SK-N-SH (cell line): ENCODE measurements at regions not wholly inside any gene's neighbourhood (a gene's known extent, or its start where the extent isn't known, plus 50 kb on each side); places are given as distances from the start of the nearest gene placed in this dataset.
"Not testable (repeated sequence)": the region's sequence is repeated elsewhere in the genome, so short reads cannot be mapped to it uniquely, and the experiment has no call there.

Experiments used
- CTCF ChIA-PET: fragments of 300-600, 350-600 bp; formaldehyde crosslinking; extraction: SDS; loops from one replicate; lab custom pipeline; 2021; lab: Yijun Ruan, JAX
- POLR2A ChIA-PET: fragments of 350-600 bp; sonication (Branson Sonifier 250); formaldehyde crosslinking; extraction: SDS; loops from one replicate; lab custom pipeline; 2020; ENCODE audit warnings: antibody characterized with exemption, inconsistent platforms; lab: Yijun Ruan, JAX
- DNase-seq: peaks from one replicate; pipeline ENCODE4 v3.0.0; 2012
- H2AFZ ChIP-seq: fragments of 200-600 bp; sonication (generic); 2 replicates; pipeline ENCODE4 v1.8.1; 2016; ENCODE audit warnings: antibody characterized with exemption, mild to moderate bottlenecking, low read depth
- H3F3A ChIP-seq: fragments of 200-600 bp; sonication (generic); replicated peaks from 2 replicates; pipeline ENCODE3; 2016; ENCODE audit warnings: antibody characterized with exemption, mild to moderate bottlenecking; ENCODE audit not compliant: insufficient read depth
- H3K27ac ChIP-seq, 2 experiments: fragments of 200-500 bp in 1 of 2; fragments of 200-600 bp in 1 of 2; sonication (Bioruptor generic) in 1 of 2; sonication (generic), shearing (Covaris generic) in 1 of 2; 2 replicates each; pipeline versions ENCODE4 v1.5.1 to v1.6.1; 2014 to 2016; ENCODE audit warnings: low read depth in 2 of 2, inconsistent platforms in 1 of 2, low read length in 1 of 2, mild to moderate bottlenecking in 1 of 2, mixed read lengths in 1 of 2
- H3K27me3 ChIP-seq: fragments of 200-600 bp; sonication (generic), shearing (Covaris generic); 2 replicates; pipeline ENCODE4 v1.6.1; 2016; ENCODE audit warnings: mixed run types; ENCODE audit not compliant: insufficient read depth
- H3K36me3 ChIP-seq, 2 experiments: fragments of 200-500 bp in 1 of 2; fragments of 200-600 bp in 1 of 2; sonication (Bioruptor generic) in 1 of 2; sonication (generic) in 1 of 2; replicated peaks in 1 of 2; 2 replicates each; pipeline versions ENCODE3 to v1.5.1; 2014 to 2016; ENCODE audit warnings: low read length in 1 of 2, mild to moderate bottlenecking in 1 of 2; ENCODE audit not compliant: insufficient read depth in 2 of 2, control insufficient read depth in 1 of 2
- H3K4me1 ChIP-seq, 2 experiments: fragments of 200-500 bp in 1 of 2; fragments of 200-600 bp in 1 of 2; sonication (Bioruptor generic) in 1 of 2; sonication (generic), shearing (Covaris generic) in 1 of 2; 2 replicates each; pipeline versions ENCODE4 v1.5.1 to v1.6.1; 2014 to 2016; ENCODE audit warnings: low read depth in 1 of 2, low read length in 1 of 2, mixed run types in 1 of 2; ENCODE audit not compliant: insufficient read depth in 2 of 2, control insufficient read depth in 1 of 2
- H3K4me2 ChIP-seq: fragments of 200-600 bp; sonication (generic), shearing (Covaris generic); 2 replicates; pipeline ENCODE4 v1.6.1; 2017; ENCODE audit warnings: mixed run types
- H3K4me3 ChIP-seq, 2 experiments: fragments of 200-500 bp in 1 of 2; fragments of 200-600 bp in 1 of 2; sonication (Bioruptor generic) in 1 of 2; sonication (generic), shearing (Covaris generic) in 1 of 2; 2 replicates each; pipeline versions ENCODE4 v1.5.1 to v1.8.1; 2014 to 2016; ENCODE audit warnings: low read depth in 2 of 2, inconsistent platforms in 1 of 2, low read length in 1 of 2, mild to moderate bottlenecking in 1 of 2, mixed read lengths in 1 of 2, moderate library complexity in 1 of 2
- H3K79me2 ChIP-seq: fragments of 200-600 bp; sonication (generic); 2 replicates; pipeline ENCODE4 v1.8.1; 2017; ENCODE audit warnings: mild to moderate bottlenecking; ENCODE audit not compliant: insufficient read depth
- H3K9ac ChIP-seq: fragments of 200-600 bp; sonication (generic); 2 replicates; pipeline ENCODE4 v1.6.1; 2017; ENCODE audit warnings: mixed run types
- H3K9me2 ChIP-seq: fragments of 200-600 bp; sonication (generic); 2 replicates; pipeline ENCODE4 v1.6.1; 2017; ENCODE audit warnings: mixed run types
- H3K9me3 ChIP-seq: fragments of 200-600 bp; sonication (generic); 2 replicates; pipeline ENCODE4 v1.6.1; 2017; ENCODE audit warnings: mixed run types, mild to moderate bottlenecking, moderate library complexity
- H4K20me1 ChIP-seq: fragments of 200-600 bp; sonication (generic); 2 replicates; pipeline ENCODE4 v1.6.1; 2017; ENCODE audit warnings: mild to moderate bottlenecking, mixed run types; ENCODE audit not compliant: insufficient read depth
- CTCF ChIP-seq: fragments of 200-600 bp; sonication (generic); IDR thresholded peaks from 2 replicates; pipeline ENCODE4 v1.6.1; 2017; ENCODE audit warnings: antibody characterized with exemption, mild to moderate bottlenecking, moderate library complexity
- EZH2phosphoT487 ChIP-seq: fragments of 200-600 bp; sonication (generic); IDR thresholded peaks from 2 replicates; pipeline ENCODE4 v1.6.1; 2017; ENCODE audit warnings: low read depth, mixed run types, mild to moderate bottlenecking, antibody characterized with exemption, moderate library complexity, borderline replicate concordance
- FOXJ3 ChIP-seq: sonication (generic); formaldehyde crosslinking; IDR thresholded peaks from 2 replicates; pipeline ENCODE4 v1.5.1; 2020; ENCODE audit warnings: mild to moderate bottlenecking, missing genetic modification reagents
- IRF3 ChIP-seq: fragments of 150-350 bp; IDR thresholded peaks from 2 replicates; pipeline ENCODE4 v1.6.1; 2016; ENCODE audit warnings: mild to moderate bottlenecking, low read depth, low read length
- MEF2A ChIP-seq: IDR thresholded peaks from 2 replicates; pipeline ENCODE4 v1.4.0; 2012; ENCODE audit warnings: low read depth, borderline replicate concordance
- MXI1 ChIP-seq: IDR thresholded peaks from 2 replicates; pipeline ENCODE4 v1.6.1; 2012; ENCODE audit warnings: mild to moderate bottlenecking, low read depth, low read length, improper control_type of control experiment
- NFIC ChIP-seq: IDR thresholded peaks from 2 replicates; pipeline ENCODE4 v1.4.0; 2012; ENCODE audit warnings: borderline replicate concordance
- NRF1 ChIP-seq: IDR thresholded peaks from 2 replicates; pipeline ENCODE4 v1.6.1; 2012; ENCODE audit warnings: low read depth, mild to moderate bottlenecking, low read length
- RFX5 ChIP-seq: IDR thresholded peaks from 2 replicates; pipeline ENCODE4 v1.6.1; 2012; ENCODE audit warnings: mild to moderate bottlenecking, improper control_type of control experiment, low read length
- TAF1 ChIP-seq: IDR thresholded peaks from 2 replicates; pipeline ENCODE4 v1.6.1; 2012; ENCODE audit warnings: low read depth, mild to moderate bottlenecking, low read length, moderate library complexity, borderline replicate concordance
- TCF12 ChIP-seq: IDR thresholded peaks from 2 replicates; pipeline ENCODE4 v1.4.0; 2012
- TEAD4 ChIP-seq: IDR thresholded peaks from 2 replicates; pipeline ENCODE4 v1.4.0; 2012; ENCODE audit warnings: mild to moderate bottlenecking, borderline replicate concordance; ENCODE audit not compliant: insufficient read depth
- USF1 ChIP-seq: IDR thresholded peaks from 2 replicates; pipeline ENCODE4 v1.4.0; 2012; ENCODE audit warnings: low read depth, borderline replicate concordance
- WGBS: methylation state at CpG from one replicate; pipeline ENCODE4 v1.1.6; 2017; ENCODE audit warnings: low lambda C conversion rate; 5-methylcytosine and 5-hydroxymethylcytosine counted together
- TF ChIP-seq, protein P1 (sequence below): IDR thresholded peaks from 2 replicates; pipeline ENCODE4 v1.6.1; 2012; ENCODE audit warnings: mild to moderate bottlenecking, low read depth, low read length, moderate library complexity

- no peaks in the 10 kb centered on the region for H3K79me2 ChIP-seq
- H3K27me3 ChIP-seq = no peaks in the 10 kb centered on the region
- ChIA-PET CTCF (no interaction called here), POLR2A (no interaction called here)
- H2AFZ ChIP-seq = no peak overlapping the region
- DNase-seq = no peak
- TF ChIP-seq USF1 = no peak
- TF ChIP-seq EZH2phosphoT487 = no peak
- TF ChIP-seq MXI1 = no peak
- TF ChIP-seq CTCF = no peak
- no peak for TF ChIP-seq TEAD4
- TF ChIP-seq MEF2A = no peak
- no peak for TF ChIP-seq TCF12
- no peak for TF ChIP-seq TAF1
- TF ChIP-seq NRF1 = no peak
- no peak for TF ChIP-seq FOXJ3 (CRISPR knock-in tag)
- TF ChIP-seq, protein P1, sequence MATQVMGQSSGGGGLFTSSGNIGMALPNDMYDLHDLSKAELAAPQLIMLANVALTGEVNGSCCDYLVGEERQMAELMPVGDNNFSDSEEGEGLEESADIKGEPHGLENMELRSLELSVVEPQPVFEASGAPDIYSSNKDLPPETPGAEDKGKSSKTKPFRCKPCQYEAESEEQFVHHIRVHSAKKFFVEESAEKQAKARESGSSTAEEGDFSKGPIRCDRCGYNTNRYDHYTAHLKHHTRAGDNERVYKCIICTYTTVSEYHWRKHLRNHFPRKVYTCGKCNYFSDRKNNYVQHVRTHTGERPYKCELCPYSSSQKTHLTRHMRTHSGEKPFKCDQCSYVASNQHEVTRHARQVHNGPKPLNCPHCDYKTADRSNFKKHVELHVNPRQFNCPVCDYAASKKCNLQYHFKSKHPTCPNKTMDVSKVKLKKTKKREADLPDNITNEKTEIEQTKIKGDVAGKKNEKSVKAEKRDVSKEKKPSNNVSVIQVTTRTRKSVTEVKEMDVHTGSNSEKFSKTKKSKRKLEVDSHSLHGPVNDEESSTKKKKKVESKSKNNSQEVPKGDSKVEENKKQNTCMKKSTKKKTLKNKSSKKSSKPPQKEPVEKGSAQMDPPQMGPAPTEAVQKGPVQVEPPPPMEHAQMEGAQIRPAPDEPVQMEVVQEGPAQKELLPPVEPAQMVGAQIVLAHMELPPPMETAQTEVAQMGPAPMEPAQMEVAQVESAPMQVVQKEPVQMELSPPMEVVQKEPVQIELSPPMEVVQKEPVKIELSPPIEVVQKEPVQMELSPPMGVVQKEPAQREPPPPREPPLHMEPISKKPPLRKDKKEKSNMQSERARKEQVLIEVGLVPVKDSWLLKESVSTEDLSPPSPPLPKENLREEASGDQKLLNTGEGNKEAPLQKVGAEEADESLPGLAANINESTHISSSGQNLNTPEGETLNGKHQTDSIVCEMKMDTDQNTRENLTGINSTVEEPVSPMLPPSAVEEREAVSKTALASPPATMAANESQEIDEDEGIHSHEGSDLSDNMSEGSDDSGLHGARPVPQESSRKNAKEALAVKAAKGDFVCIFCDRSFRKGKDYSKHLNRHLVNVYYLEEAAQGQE = no peak
- TF ChIP-seq RFX5 = no peak
- TF ChIP-seq NFIC = no peak
- no peak for TF ChIP-seq IRF3
- H3K27ac ChIP-seq = no peak overlapping the region
- no peaks in the 10 kb centered on the region for H3K36me3 ChIP-seq
- no peaks in the 10 kb centered on the region for H3K4me1 ChIP-seq
- no peaks in the 10 kb centered on the region for H3F3A ChIP-seq
- H3K9me3 ChIP-seq = no peaks in the 10 kb centered on the region
- H4K20me1 ChIP-seq = no peaks in the 10 kb centered on the region
- H3K9me2 ChIP-seq = no peaks in the 10 kb centered on the region
- H3K4me3 ChIP-seq = no peak overlapping the region
- no peak overlapping the region for H3K4me2 ChIP-seq
- no peak overlapping the region for H3K9ac ChIP-seq
Measured at GRCh38 chr13:109312399-109312798, 474.0 kb downstream of the IRS2 start.

- CTCF ChIA-PET, POLR2A ChIA-PET: not testable (repeated sequence)
- WGBS = 92% methylated on average over 10 of the region's 33 CpGs
Measured at GRCh38 chr13:109311431-109311976, 474.9 kb downstream of the IRS2 start.

More at GRCh38 chr13:109311431-109311976, 474.9 kb downstream of the IRS2 start:
- not testable (repeated sequence) for H3K4me3 ChIP-seq, H3K9me3 ChIP-seq, H3K9me2 ChIP-seq, H3K27ac ChIP-seq, H2AFZ ChIP-seq, H4K20me1 ChIP-seq, H3K4me2 ChIP-seq, H3K4me1 ChIP-seq, DNase-seq, H3K9ac ChIP-seq, H3K27me3 ChIP-seq, H3K79me2 ChIP-seq, H3K36me3 ChIP-seq, H3F3A ChIP-seq
